Hippocampal formation (tissue), 2 donors: ENCODE measurements at regions not wholly inside any gene's neighbourhood (a gene's known extent, or its start where the extent isn't known, plus 50 kb on each side); places are given as distances from the start of the nearest gene placed in this dataset.

Experiments
- DNase-seq, 2 donors: peaks; one replicate each; lab custom pipeline; 2025; lab: John Stamatoyannopoulos, UW

DNA sequence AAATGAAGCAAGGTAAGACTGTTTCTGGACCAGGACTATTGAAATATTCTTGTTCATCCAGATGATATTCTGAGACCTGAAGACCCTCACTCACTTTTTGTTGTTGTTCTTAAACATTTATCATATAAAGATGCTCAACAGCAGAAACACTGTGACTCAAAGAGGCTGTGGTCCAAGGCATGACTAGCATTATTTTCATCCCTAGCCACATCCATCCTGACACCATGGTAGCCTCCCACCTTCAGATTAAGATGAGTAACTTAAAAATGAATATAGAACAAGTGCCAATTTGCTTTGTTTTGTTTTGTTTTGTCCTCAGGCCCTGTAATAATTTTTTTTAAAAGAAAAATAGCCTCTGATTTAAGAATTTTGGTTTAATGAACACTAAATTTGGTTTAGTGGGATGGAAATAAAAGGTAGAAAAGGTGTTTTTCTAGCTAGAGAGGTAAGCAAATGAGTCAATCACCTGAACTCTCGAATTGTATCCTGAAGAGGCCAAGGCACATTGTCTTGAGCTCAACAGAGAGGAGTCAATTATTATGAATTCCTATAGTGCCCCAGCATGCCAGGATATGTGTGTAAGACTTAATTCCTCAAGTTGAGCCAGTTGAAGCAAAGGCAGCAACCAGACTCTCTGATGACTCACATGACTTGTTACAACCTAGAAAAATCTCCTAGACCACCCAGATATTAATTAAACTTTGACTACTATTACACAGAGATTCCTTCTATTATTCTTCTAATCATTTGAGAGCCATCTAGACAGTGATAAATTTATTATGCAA, 380.1 kb upstream of the TUSC1 start:
- no peak for DNase-seq

GRCh38 chr9:26057050-26057449, 378.8 kb upstream of the TUSC1 start:
- no peak for DNase-seq

DNA sequence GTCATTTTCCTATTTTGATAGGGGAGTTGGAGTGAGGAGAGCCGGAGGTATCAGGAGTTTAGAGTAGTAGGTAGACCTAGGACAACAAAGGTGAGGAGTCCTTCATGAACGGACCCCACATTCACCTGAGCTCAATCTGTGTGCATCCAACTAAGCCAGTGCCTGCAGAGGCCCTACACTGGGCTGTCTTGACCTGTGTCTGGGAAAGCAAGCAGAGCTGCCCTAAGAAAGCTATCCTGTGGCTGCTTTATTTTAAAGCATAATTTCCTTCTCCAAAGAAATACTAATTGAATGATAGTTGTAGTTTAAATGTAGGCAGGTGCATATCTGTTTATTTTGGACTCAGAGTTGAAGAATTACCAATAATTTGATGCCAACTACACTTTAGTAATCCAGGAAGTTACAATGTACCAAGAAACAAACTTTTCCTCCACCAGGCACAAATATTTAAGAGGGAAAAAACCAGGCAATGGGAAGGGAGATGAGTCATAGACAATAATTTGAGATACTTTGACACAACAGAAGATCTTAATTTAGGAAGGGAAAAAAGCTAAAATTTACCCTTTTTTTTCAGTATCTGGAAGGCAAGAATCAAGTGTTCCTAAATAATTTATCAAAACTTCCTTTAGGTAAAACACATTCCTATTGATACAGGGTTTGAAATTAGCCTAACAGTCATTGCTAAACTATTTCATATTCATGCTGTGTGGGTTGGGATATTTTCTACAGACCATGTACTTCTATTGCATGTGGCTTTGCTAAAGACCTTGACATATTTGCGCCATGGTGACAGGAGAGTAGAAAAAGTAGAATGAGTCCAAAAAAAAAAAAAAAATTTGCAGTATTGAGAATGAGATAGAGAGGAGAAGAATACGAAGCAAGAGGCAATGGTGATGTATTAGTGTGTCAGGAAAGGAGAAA, 376.6 kb upstream of the TUSC1 start:
- DNase-seq: no peak

GRCh38 chr9:26053954-26054353, 375.7 kb upstream of the TUSC1 start:
- DNase-seq: no peak

- no peak for DNase-seq
Measured at GRCh38 chr9:26043431-26043830, 365.2 kb upstream of the TUSC1 start.

GRCh38 chr9:26034786-26035185, 356.5 kb upstream of the TUSC1 start:
- no peak for DNase-seq

DNA sequence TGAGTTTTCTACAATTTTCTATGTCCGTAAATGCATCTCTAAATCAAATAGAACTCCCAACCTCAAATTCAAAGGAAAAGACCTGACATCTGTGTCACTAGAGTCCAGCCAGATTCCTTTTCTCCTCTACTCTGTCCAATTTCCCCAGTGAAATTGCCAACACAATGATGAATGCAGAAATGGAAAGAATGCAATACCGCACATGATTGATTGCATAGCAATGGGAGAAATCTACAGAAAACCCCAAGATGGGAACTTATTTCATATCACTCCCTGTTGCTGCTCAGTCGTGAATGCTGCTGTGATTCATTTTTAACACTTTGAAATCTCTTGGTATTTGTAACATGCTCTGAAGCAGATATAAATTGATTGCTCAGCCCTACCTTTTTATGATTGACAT, 355.1 kb upstream of the TUSC1 start:
- DNase-seq: no peak

- no peak for DNase-seq
Measured at GRCh38 chr9:26026423-26027100, 348.3 kb upstream of the TUSC1 start.

DNA sequence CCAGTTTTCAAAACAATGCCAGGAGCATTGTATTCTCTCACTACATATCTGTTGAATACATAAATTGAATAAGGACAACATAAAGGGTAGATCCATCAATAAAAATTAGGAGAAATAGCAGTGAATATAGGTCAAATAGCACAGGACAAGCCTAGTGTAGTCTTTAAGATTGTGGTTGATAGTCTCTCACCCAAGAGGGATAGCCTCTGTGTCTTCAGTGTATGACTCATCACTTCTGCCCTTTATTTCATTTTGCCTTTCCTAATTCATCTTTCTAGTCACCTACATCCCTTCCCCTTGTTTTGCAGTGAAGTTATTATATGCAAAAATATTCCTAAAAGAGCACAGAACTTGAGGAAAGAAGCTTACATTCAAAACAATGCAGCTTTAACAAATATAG, 335.0 kb upstream of the TUSC1 start:
- DNase-seq: no peak

- no peak for DNase-seq
Measured at GRCh38 chr9:26012797-26013196, 334.6 kb upstream of the TUSC1 start.

- no peak for DNase-seq
Measured at GRCh38 chr9:25994605-25995004, 316.4 kb upstream of the TUSC1 start.

GRCh38 chr9:25990376-25990775, 312.1 kb upstream of the TUSC1 start:
- DNase-seq: no peak

GRCh38 chr9:25975667-25976066, 297.4 kb upstream of the TUSC1 start:
- no peak for DNase-seq

DNA sequence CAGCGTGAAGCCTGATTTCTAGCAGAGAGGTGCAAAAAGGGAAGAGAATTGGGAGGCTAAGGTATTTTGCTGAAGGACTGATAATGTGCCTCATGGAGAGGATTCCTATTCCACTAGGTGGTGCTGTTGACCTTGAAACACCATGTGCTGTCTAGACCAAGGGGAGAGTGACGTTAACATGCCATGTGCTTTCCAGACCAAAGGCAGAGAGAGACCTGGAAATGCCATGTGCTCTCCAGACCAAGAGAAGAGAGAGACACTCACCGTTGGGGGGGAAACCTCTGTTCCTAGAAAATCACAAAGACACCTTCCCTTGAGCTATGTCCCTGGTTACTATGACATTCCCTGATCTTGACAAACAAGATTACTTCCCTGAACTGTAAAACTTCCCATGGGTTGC, 286.0 kb upstream of the TUSC1 start:
- peak in 1 of 2 donors; percentile 15 for DNase-seq

GRCh38 chr9:25960178-25960577, 281.9 kb upstream of the TUSC1 start:
- no peak for DNase-seq

DNA sequence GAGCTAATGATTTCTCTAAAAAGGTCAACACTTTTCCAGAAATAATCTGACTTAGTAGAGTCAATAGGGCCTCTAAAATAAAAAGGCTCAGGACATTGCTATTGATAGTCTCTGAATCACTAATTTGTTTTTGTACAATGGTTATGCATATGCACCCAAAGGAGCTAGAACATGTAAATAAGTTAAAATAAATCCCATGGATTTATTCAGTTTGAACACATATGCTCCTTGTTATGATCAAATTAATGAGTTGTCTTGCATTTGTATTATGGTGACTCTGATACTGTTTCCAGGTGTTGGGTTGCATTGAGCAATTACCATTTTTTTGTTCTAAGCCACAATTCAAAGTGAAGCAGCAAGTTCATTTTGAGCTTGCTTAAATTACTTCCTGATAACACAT, 276.0 kb upstream of the TUSC1 start:
- no peak for DNase-seq

- no peak for DNase-seq
Measured at GRCh38 chr9:25948182-25948581, 269.9 kb upstream of the TUSC1 start.

GRCh38 chr9:25939126-25939525, 260.9 kb upstream of the TUSC1 start:
- no peak for DNase-seq

GRCh38 chr9:25936031-25936430, 257.8 kb upstream of the TUSC1 start:
- no peak for DNase-seq

- DNase-seq: no peak
Measured at GRCh38 chr9:25935188-25935587, 256.9 kb upstream of the TUSC1 start.

- no peak for DNase-seq
Measured at GRCh38 chr9:25918761-25919160, 240.5 kb upstream of the TUSC1 start.

DNA sequence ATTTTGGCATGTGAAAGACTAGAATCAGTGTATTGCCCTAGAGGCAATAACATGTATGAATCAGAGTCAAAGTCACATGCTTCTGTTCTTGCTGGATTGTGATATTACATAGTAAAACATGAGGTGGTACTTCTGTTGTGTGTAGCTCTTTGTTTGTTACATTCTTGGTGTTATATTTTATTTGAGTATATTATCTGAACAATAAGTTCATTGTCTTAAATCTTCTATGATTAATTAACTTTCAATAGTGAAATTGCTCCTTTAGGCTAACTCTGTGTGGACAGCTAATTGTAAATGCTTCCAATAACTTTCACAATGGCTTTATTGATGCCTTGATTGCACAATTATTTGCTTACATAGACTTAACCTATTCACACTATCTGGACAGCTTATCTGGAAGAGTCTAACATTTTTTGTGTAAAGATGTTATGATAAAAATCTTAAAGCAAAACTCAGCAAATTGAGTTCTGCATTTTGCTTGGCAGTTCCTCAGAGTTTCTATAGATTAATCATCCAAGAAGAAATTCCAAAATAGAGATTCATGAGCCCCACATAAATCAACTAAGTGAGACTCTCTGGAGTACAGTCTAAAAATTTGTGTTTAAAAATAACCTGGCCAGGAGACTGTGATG, 239.6 kb upstream of the TUSC1 start:
- DNase-seq: no peak
